ENCODE measurements at regions not wholly inside any gene's neighbourhood (a gene's known extent, or its start where the extent isn't known, plus 50 kb on each side); places are given as distances from the start of the nearest gene placed in this dataset.
"Not testable (repeated sequence)": the region's sequence is repeated elsewhere in the genome, so short reads cannot be mapped to it uniquely, and the experiment has no call there.

DNA sequence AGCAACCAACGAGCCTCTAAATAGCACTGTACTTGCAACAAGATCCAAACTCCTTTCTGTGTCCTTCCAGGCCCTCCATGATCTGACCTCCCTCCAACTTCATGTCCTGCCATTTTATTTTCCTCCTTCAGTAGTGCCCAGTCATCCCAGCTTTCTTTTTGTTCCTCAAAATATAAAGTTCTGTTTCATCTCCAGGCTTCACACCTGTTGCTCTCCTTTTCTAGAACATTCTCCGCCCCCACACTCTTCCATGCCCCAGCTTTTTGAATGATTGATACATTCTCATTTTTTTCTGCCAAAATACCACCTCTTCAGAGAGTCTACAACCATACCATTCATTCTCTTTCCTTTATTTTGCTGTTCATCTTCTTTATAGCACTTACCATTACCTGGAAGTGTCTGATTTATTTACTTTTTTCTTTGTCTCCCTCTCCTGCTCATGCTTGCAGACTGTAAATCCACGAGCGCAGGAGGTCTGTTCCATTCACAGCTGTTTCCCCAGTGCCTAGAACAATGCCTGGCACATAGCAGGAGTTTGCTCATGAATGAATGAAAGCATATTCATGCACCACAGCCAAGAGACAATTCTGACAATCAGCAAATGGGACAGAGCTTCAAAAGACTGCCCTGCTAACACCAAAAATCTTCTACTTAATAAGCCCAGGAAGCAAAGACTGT lies 296.4 kb downstream of the RPAP3 start:
- DNase-seq (ENCODE audit: low read depth): no peak

GRCh38 chr12:47408171-47408871 lies 297.5 kb downstream of the RPAP3 start:
- DNase-seq (ENCODE audit: low read depth): no peak

DNA sequence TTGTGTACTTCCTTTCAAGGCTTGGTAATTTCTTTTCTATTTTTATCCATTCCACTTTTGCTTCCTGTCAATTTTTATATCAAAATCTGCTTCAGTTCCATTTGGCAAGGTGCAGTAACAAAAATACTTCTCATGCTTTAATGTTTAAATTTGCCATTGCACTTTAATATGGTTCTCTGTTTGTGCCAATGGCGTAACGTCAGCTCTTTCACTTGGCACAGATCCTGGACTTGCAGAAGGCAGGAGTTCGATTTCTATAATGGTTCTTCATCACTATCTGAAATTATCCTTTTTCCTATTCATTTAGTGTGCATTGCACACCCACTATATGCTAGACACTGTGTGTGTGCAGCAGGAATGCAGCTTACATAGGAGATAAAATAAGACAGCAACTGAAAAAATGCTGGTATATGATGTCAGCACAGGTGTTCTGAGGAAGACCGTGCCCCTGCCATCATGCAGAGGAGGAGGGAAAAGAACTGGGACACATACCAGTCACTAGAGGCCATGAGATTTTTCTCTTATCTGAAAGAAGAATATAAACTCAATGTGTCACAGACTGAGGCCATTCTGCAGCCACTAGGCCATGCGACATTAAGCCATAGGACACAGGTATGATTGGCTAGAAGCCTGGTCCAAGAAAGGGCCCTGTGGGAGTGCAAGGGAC lies 298.2 kb downstream of the RPAP3 start:
- DNase-seq (ENCODE audit: low read depth): no peak

DNA sequence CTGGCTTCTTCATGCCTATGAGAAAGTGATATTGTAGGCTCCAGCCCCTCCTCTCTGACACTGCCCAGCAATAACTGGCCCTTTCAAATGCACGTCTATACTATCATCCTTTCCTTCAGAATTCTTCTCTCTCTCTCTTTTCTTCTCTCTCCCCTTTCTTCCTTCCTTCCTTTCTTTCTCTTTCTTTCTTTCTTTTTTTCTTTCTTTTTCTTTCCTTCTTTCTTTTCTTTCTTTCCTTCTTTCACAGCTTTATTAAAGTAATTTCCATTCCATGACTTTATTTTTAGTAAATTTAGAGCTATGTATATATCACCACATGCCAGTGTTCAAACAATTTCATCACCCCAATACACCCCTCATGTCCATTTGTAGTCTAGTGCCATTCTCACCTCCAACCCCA lies 302.1 kb downstream of the RPAP3 start:
- no peak for DNase-seq (ENCODE audit: low read depth)

DNA sequence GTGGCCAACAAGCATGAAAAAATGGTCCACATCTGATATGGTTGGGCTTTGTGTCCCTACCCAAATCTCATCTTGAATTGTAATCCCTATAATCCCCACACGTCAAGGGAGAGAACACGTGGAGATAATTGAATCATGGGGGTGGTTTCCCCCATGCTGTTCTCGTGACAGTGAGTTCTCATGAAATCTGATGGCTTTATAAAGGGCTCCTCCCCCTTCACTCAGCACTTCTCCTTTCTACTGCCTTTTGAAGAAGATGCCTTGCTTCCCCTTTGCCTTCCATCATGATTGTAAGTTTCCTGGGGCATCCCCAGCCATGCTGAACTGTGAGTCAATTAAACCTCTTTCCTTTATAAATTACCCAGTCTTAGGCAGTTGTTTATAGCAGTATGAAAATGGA lies 304.6 kb downstream of the RPAP3 start:
- not testable (repeated sequence) for DNase-seq (ENCODE audit: low read depth)

DNA sequence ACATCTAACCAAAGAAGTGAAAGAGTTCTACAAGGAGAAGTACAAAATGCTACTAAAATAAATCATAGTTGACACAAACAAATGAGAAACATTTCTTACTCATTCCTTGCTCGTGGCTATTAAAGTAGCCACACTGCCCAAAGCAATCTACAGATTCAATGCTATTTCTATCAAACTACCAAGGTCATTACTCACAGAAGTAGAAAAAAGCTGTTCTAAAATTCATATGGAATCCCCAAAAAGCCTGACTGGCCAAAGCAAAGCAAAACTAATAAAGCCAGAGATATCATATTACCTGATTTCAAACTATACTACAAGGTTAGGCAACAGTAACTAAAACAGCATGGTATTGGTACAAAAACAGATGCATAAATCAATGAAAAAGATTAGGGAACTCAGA lies 305.6 kb downstream of the RPAP3 start:
- no peak for DNase-seq (ENCODE audit: low read depth)

GRCh38 chr12:47397664-47398281 lies 308.1 kb downstream of the RPAP3 start:
- DNase-seq (ENCODE audit: low read depth): no peak

- DNase-seq (ENCODE audit: low read depth): no peak
Measured at GRCh38 chr12:47396902-47397663, 308.7 kb downstream of the RPAP3 start.

GRCh38 chr12:47394070-47394469 lies 311.8 kb downstream of the RPAP3 start:
- no peak for DNase-seq (ENCODE audit: low read depth)

- no peak for DNase-seq (ENCODE audit: low read depth)
Measured at GRCh38 chr12:47393403-47393790, 312.4 kb downstream of the RPAP3 start.

DNA sequence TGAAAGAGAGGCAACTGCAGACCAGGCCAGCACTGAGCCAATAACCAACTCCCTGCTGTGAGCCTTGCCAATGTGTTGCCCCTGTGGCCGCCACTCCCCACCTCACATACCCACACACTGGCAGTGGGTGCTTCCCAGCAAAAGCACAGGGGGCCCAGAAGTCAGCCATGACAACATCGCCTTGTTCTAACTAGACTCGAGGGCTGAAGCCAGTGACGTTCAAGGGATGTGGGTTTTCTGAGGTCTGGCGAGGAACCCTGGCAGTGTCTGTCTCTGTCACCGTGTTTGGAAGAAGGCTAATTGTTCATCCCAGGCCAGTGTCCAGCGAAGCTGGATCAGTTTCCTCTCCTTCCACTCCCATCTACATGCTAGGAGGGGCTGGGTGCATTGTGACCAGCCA lies 311.8 kb upstream of the AMIGO2 start:
- DNase-seq (ENCODE audit: low read depth): no peak

- DNase-seq (ENCODE audit: low read depth): no peak
Measured at GRCh38 chr12:47388712-47389111, 309.0 kb upstream of the AMIGO2 start.

GRCh38 chr12:47387994-47388393 lies 308.2 kb upstream of the AMIGO2 start:
- DNase-seq (ENCODE audit: low read depth): no peak

GRCh38 chr12:47385653-47386052 lies 305.9 kb upstream of the AMIGO2 start:
- no peak for DNase-seq (ENCODE audit: low read depth)

GRCh38 chr12:47383942-47384341 lies 304.2 kb upstream of the AMIGO2 start:
- no peak for DNase-seq (ENCODE audit: low read depth)

GRCh38 chr12:47382305-47382704 lies 302.5 kb upstream of the AMIGO2 start:
- DNase-seq (ENCODE audit: low read depth): no peak

DNA sequence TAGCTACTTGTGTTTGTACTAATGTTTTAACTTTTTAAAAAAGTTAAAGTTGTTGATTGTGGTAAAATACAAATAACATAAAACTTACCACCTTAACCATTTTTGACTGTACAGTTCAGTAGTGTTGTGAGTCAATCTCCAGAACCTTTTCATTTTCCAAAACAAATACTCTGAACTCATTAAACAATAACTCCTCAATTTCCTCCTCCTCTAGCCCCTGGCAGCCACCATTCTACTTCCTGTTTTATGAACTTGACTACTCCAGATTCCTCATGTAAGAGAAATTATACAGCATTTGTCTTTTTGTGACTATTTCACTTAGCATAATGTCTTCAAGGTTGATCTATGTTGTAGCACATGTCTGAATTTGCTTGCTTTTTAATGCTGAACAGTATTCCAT lies 299.1 kb upstream of the AMIGO2 start:
- no peak for DNase-seq (ENCODE audit: low read depth)

- no peak for DNase-seq (ENCODE audit: low read depth)
Measured at GRCh38 chr12:47378222-47378582, 298.4 kb upstream of the AMIGO2 start.

- no peak for DNase-seq (ENCODE audit: low read depth)
Measured at GRCh38 chr12:47377414-47378221, 297.9 kb upstream of the AMIGO2 start.

- no peak for DNase-seq (ENCODE audit: low read depth)
Measured at GRCh38 chr12:47376927-47377326, 297.2 kb upstream of the AMIGO2 start.

GRCh38 chr12:47373554-47374150 lies 293.9 kb upstream of the AMIGO2 start:
- no peak for DNase-seq (ENCODE audit: low read depth)

Measured in stimulated activated CD8-positive, alpha-beta memory T cell treated with anti-CD3 and anti-CD28 coated beads, Interleukin-4, amount 100 ng/mL, for 24 hours (primary cell).